Keratinocyte (primary cell): ENCODE measurements at regions not wholly inside any gene's neighbourhood (a gene's known extent, or its start where the extent isn't known, plus 50 kb on each side); places are given as distances from the start of the nearest gene placed in this dataset.

Experiments
- DNase-seq: peaks from one replicate; pipeline ENCODE4 v3.0.0-alpha.2; 2011; ENCODE audit warnings: low read depth, missing footprints, low spot score
- FAIRE-seq: peaks from 2 replicates; lab custom pipeline; 2011; peaks lifted over from hg19 to GRCh38; lab: Jason Lieb, UNC
- H2AFZ ChIP-seq: 2 replicates; pipeline ENCODE4 v1.6.0; 2012; ENCODE audit warnings: low read length, control low read depth, inconsistent platforms; ENCODE audit not compliant: control insufficient read depth
- H3K27ac ChIP-seq: 2 replicates; pipeline ENCODE4 v1.5.1; 2011; ENCODE audit warnings: low read length; ENCODE audit not compliant: control insufficient read depth, insufficient read depth
- H3K27me3 ChIP-seq: 3 replicates; pipeline ENCODE4 v1.6.0; 2011; ENCODE audit warnings: low read length; ENCODE audit not compliant: control insufficient read depth, insufficient read depth; ENCODE audit errors: extremely low read depth
- H3K36me3 ChIP-seq, 2 experiments: 2 replicates in 1 of 2; 3 replicates in 1 of 2; pipeline ENCODE4 v1.5.1; 2011; ENCODE audit warnings: low read length in 2 of 2, mild to moderate bottlenecking in 1 of 2; ENCODE audit not compliant: control insufficient read depth in 2 of 2, insufficient read depth in 2 of 2; ENCODE audit errors: extremely low read depth in 1 of 2
- H3K4me1 ChIP-seq: 3 replicates; pipeline ENCODE4 v1.5.1; 2011; ENCODE audit warnings: low read length; ENCODE audit not compliant: control insufficient read depth, insufficient read depth; ENCODE audit errors: extremely low read depth
- H3K4me2 ChIP-seq: 3 replicates; pipeline ENCODE4 v1.6.0; 2011; ENCODE audit warnings: low read depth, low read length; ENCODE audit not compliant: control insufficient read depth, insufficient read depth; ENCODE audit errors: extremely low read depth
- H3K4me3 ChIP-seq, 3 experiments: fragments of 200-600 bp in 1 of 3; sonication (generic) in 1 of 3; 2 replicates in 2 of 3; 3 replicates in 1 of 3; pipeline ENCODE4 v1.5.1; 2011 to 2016; ENCODE audit warnings: low read length in 3 of 3, mild to moderate bottlenecking in 3 of 3, control low read depth in 2 of 3, inconsistent platforms in 1 of 3, low read depth in 1 of 3, mixed read lengths in 1 of 3, mixed run types in 1 of 3, moderate library complexity in 1 of 3; ENCODE audit not compliant: control insufficient read depth in 2 of 3, insufficient read depth in 2 of 3; ENCODE audit errors: extremely low read depth in 1 of 3
- H3K79me2 ChIP-seq: 2 replicates; pipeline ENCODE4 v1.6.0; 2012; ENCODE audit warnings: low read length; ENCODE audit not compliant: control insufficient read depth, insufficient read depth
- H3K9ac ChIP-seq: 3 replicates; pipeline ENCODE4 v1.6.0; 2011; ENCODE audit warnings: low read length; ENCODE audit not compliant: control insufficient read depth, insufficient read depth; ENCODE audit errors: extremely low read depth
- H3K9me1 ChIP-seq: 3 replicates; pipeline ENCODE4 v1.6.0; 2011; ENCODE audit warnings: low read length; ENCODE audit not compliant: control insufficient read depth, insufficient read depth; ENCODE audit errors: extremely low read depth
- H3K9me3 ChIP-seq: 2 replicates; pipeline ENCODE4 v1.5.1; 2012; ENCODE audit warnings: low read depth, low read length; ENCODE audit not compliant: control insufficient read depth
- H4K20me1 ChIP-seq: 3 replicates; pipeline ENCODE4 v1.6.0; 2011; ENCODE audit warnings: low read length; ENCODE audit not compliant: control insufficient read depth, insufficient read depth; ENCODE audit errors: extremely low read depth
- CTCF ChIP-seq, 3 experiments: IDR thresholded peaks in 1 of 3; conservative IDR thresholded peaks in 1 of 3; optimal IDR thresholded peaks in 1 of 3; 2 replicates in 2 of 3; 3 replicates in 1 of 3; pipeline versions ENCODE3 to v1.5.1; 2011; ENCODE audit warnings: low read length in 3 of 3, mild to moderate bottlenecking in 3 of 3, moderate library complexity in 2 of 3, control low read depth in 1 of 3, inconsistent platforms in 1 of 3; ENCODE audit not compliant: insufficient read depth in 2 of 3; ENCODE audit errors: extremely low read depth in 1 of 3
- EZH2 ChIP-seq: IDR thresholded peaks from one replicate; pipeline ENCODE4 v1.6.1; 2012; ENCODE audit warnings: inconsistent platforms, mild to moderate bottlenecking, low read length, moderate library complexity
- dilution Hi-C: fragments of 300-500 bp; cut with MboI; formaldehyde crosslinking; loops from one replicate; pipeline ENCODE4 v1.7.0; 2020; ENCODE audit warnings: low sequenced_read_pairs; ENCODE audit not compliant: extremely low pct_ligation_motif_present

GRCh38 chr18:41486575-41486974, 468.5 kb upstream of the PIK3C3 start:
- no peak overlapping the region for H3K27ac ChIP-seq
- DNase-seq (no peak), FAIRE-seq (no peak)
- no peaks in the 10 kb centered on the region for H3K9me1 ChIP-seq
- H2AFZ ChIP-seq = no peak overlapping the region
- no peaks in the 10 kb centered on the region for H3K9me3 ChIP-seq
- H3K9ac ChIP-seq = no peak overlapping the region
- no peaks in the 10 kb centered on the region for H3K36me3 ChIP-seq
- H3K4me2 ChIP-seq = no peak overlapping the region
- no peaks in the 10 kb centered on the region for H4K20me1 ChIP-seq
- no peaks in the 10 kb centered on the region for H3K27me3 ChIP-seq
- no peaks in the 10 kb centered on the region for H3K79me2 ChIP-seq
- H3K4me1 ChIP-seq = no peaks in the 10 kb centered on the region
- TF ChIP-seq CTCF (optimal IDR thresholded peaks at IDR 0.05 in 1 of 3, IDR thresholded peaks at IDR 0.05 in 1 of 3, conservative IDR thresholded peaks at IDR 0.05 in 1 of 3; ENCODE audit: extremely low read depth in 1 of 3, insufficient read depth in 2 of 3, low read length in 3 of 3) (no peak), EZH2 (no peak)
- dilution Hi-C loops = no loop called here
- H3K4me3 ChIP-seq = no peak overlapping the region

DNA sequence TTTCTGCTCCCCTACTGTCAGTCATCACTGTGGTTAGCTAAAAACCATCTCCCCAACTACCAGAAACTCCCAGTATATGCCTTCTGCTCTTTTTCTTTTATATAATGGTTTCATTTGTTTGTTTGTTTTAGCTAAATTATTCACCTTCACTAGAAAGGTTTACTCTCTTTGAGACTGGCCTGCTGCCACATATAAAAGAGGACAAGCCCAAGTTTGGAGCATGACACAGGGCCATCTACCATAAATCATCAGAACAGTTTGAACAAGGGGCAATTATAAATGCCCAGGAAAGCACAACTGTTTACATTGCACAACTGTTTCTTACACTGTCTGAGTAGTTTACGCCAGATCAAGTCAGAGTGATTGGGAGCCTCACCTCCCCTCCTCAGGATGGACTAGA, 471.0 kb upstream of the PIK3C3 start:
- Histone ChIP-seq H3K4me2 (no peak overlapping the region), H3K4me1 (no peaks in the 10 kb centered on the region), H3K4me3 (no peak overlapping the region), H3K27me3 (no peaks in the 10 kb centered on the region), H3K9ac (no peak overlapping the region), H3K36me3 (no peaks in the 10 kb centered on the region), H3K9me1 (no peaks in the 10 kb centered on the region), H3K79me2 (no peaks in the 10 kb centered on the region), H4K20me1 (no peaks in the 10 kb centered on the region), H3K9me3 (no peaks in the 10 kb centered on the region), H2AFZ (no peak overlapping the region), H3K27ac (no peak overlapping the region)
- dilution Hi-C loops = no loop called here
- DNase-seq = no peak
- TF ChIP-seq CTCF (optimal IDR thresholded peaks at IDR 0.05 in 1 of 3, IDR thresholded peaks at IDR 0.05 in 1 of 3, conservative IDR thresholded peaks at IDR 0.05 in 1 of 3; ENCODE audit: extremely low read depth in 1 of 3, insufficient read depth in 2 of 3, low read length in 3 of 3) (no peak), EZH2 (no peak)
- no peak for FAIRE-seq
